H1 (cell line): ENCODE measurements at regions not wholly inside any gene's neighbourhood (a gene's known extent, or its start where the extent isn't known, plus 50 kb on each side); places are given as distances from the start of the nearest gene placed in this dataset.

Source experiments
- SIX5 ChIP-seq: IDR thresholded peaks from 2 replicates; pipeline ENCODE4 v1.6.1; 2011; ENCODE audit warnings: mild to moderate bottlenecking, low read depth, low read length

DNA sequence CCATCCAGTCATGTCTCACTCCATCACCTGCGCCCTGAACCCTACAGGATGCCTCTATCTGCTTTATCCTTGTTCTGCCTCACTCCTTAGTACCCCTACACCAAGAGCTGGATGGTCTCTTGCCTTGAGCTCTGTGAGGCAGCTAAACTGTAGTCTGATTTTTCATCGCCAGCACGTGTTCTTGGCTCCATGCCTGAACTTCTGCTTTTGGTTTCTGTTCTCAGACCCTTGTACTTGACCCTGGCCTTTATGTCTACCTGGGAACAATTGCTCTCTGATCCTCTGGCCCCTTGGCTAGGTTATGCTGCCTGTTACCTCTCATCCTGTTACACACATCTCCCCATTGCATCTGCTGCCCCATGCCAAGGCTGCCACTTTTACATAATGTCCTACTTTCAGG, 318.0 kb upstream of the LMCD1 start (continued):
- TF ChIP-seq SIX5, result no peak
